Left ventricle myocardium inferior (tissue), 1 donor: ENCODE measurements at regions not wholly inside any gene's neighbourhood (a gene's known extent, or its start where the extent isn't known, plus 50 kb on each side); places are given as distances from the start of the nearest gene placed in this dataset.

Experiments used
- DNase-seq: peaks from one replicate; pipeline ENCODE4 v3.0.0-alpha.2; 2020
- H3K27ac ChIP-seq: fragments of 200-600 bp; replicated peaks from 2 replicates; pipeline ENCODE4 v1.8.0; 2021
- H3K27me3 ChIP-seq: fragments of 200-600 bp; 2 replicates; pipeline ENCODE4 v1.8.0; 2021; ENCODE audit warnings: low read depth
- H3K36me3 ChIP-seq: fragments of 200-600 bp; 2 replicates; pipeline ENCODE4 v1.8.0; 2021
- H3K4me1 ChIP-seq: fragments of 200-600 bp; 2 replicates; pipeline ENCODE4 v1.8.0; 2021
- H3K4me3 ChIP-seq: fragments of 200-600 bp; 2 replicates; pipeline ENCODE4 v1.8.0; 2021; ENCODE audit warnings: mild to moderate bottlenecking, moderate library complexity
- H3K9me3 ChIP-seq: fragments of 200-600 bp; replicated peaks from 2 replicates; pipeline ENCODE4 v1.8.0; 2021
- intact Hi-C: fragments of 100-400 bp; cut with micrococcal nuclease; formaldehyde crosslinking; loops from one replicate; pipeline ENCODE4 v1.11.0; 2022
- TF ChIP-seq, protein P1 (sequence below): fragments of 200-600 bp; IDR thresholded peaks from 2 replicates; pipeline ENCODE4 v1.8.0; 2021; ENCODE audit warnings: antibody characterized with exemption, mild to moderate bottlenecking, borderline replicate concordance
- donor health status: DM: no; HTN: yes; CAD: no; lungs with severe emphysema.

DNA sequence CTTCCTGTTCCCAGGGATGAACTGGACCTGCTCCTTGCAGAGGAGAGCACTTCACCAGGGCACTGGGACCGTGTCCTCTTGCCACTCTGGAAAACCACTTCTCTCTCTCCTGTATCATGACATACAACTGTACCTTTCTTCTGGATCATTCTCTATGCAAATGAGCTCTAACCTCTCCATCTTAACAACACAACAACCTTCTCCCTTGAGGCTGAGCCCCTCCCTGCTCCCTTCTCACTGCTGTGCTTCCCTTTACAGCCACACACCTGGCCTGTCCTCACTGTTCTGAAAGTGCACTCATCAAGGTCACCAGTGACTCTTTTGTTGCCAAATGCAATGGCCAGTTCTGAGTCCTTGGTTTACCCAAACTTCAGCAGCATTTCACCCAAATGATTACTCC lies 54.5 kb upstream of the MRPS6 start:
- intact Hi-C loops = no loop called here
- TF ChIP-seq, protein P1, sequence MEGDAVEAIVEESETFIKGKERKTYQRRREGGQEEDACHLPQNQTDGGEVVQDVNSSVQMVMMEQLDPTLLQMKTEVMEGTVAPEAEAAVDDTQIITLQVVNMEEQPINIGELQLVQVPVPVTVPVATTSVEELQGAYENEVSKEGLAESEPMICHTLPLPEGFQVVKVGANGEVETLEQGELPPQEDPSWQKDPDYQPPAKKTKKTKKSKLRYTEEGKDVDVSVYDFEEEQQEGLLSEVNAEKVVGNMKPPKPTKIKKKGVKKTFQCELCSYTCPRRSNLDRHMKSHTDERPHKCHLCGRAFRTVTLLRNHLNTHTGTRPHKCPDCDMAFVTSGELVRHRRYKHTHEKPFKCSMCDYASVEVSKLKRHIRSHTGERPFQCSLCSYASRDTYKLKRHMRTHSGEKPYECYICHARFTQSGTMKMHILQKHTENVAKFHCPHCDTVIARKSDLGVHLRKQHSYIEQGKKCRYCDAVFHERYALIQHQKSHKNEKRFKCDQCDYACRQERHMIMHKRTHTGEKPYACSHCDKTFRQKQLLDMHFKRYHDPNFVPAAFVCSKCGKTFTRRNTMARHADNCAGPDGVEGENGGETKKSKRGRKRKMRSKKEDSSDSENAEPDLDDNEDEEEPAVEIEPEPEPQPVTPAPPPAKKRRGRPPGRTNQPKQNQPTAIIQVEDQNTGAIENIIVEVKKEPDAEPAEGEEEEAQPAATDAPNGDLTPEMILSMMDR = no peak
- DNase-seq = no peak
- Histone ChIP-seq H3K4me1 (no peaks in the 10 kb centered on the region), H3K36me3 (no peaks in the 10 kb centered on the region), H3K27ac (no peak overlapping the region), H3K27me3 (no peaks in the 10 kb centered on the region), H3K9me3 (peaks cover 18% of the 10 kb centered on the region), H3K4me3 (no peak overlapping the region)

DNA sequence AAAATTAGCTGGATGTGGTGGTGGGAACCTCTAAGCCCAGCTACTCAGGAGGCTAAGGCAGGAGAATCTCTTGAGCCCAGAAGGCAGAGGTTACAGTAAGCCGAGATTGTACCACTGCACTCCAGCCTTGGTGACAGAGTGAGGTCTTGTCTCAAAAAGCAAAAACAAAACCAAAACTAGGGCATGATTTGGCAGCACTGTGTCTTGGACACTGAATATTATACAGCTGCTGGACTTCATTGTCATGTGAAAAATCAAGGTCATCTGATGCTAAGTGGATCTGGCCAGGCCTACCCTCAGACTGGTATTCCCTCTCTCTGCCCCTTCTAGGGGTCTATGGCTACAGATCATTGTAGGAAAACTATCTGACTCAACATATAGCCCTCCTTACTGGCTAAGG lies 55.2 kb upstream of the MRPS6 start:
- Histone ChIP-seq H3K36me3 (no peaks in the 10 kb centered on the region), H3K9me3 (peaks cover 25% of the 10 kb centered on the region), H3K27me3 (no peaks in the 10 kb centered on the region), H3K4me3 (no peak overlapping the region), H3K4me1 (no peaks in the 10 kb centered on the region), H3K27ac (no peak overlapping the region)
- no peak for DNase-seq
- TF ChIP-seq, protein P1 = no peak
- intact Hi-C loops = no loop called here

DNA sequence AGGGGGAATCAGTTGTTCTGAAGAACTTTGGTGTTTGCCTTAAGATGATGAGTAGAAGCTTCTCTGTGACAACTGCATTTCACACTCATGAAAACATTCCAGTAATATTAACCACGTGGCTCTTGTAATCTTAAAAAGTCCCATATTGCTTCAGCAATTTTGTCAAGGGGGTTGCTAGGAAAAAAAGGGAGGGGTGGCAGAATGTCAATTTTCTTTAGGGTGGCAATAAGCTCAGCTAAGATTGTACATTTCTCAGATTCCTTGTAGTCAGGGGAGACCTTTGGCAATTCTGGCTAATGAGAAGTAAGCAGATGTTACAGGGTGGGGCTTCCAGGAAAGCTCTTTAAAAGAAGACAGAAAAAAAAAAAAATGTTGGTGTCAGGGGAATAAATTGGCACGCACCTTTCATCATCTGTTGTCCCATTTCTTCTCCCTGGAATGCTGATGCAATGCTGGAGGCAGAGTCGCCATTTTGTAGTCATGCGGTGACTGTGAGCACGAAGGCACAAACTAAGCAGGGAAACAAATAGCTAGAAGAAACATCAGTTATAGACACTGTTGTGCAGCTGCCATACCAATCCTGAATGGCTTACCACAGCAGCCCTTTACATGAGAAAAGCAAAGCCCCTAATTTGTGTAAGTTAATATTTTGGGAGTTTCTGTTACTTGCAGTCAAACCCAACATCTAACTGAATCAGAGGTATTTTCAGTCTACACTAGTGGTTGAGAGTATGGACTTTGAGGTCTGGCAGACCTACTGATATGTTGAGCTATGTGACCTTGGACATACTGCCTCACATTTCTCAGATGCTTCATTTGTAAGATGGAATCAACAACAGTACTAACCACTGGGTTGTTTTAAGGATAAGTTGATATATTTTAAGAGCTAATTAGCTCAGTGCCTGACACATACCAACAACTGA lies 56.1 kb upstream of the MRPS6 start:
- Histone ChIP-seq H3K27ac (no peak overlapping the region), H3K9me3 (peaks cover 31% of the 10 kb centered on the region), H3K36me3 (no peaks in the 10 kb centered on the region), H3K4me3 (no peak overlapping the region), H3K27me3 (no peaks in the 10 kb centered on the region), H3K4me1 (no peaks in the 10 kb centered on the region)
- no peak for DNase-seq
- intact Hi-C loops = no loop called here
- TF ChIP-seq, protein P1 = no peak

DNA sequence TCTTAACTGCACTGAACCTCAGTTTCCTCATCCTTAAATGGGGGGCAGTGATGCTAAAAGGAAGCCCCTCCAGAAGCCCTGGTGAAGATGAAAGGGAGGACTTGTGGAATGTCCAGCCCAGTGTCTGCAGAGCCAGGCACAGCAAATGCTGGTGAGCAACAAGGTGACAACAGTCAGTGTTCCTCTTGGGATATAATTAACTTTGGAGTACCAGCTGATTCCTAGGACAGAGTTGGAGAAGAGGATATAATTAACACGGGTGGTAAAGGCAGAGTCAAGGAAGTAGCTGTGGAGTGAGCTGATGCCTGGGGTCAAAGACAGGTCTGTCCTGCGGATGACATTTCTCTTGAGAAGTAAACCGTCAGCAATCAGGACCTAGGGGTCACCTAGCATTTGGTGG lies 60.7 kb upstream of the MRPS6 start:
- intact Hi-C loops = no loop called here
- H3K9me3 ChIP-seq = peaks cover 61% of the 10 kb centered on the region
- H3K4me3 ChIP-seq = no peak overlapping the region
- TF ChIP-seq, protein P1 = no peak
- no peak for DNase-seq
- H3K27ac ChIP-seq = no peak overlapping the region
- no peaks in the 10 kb centered on the region for H3K27me3 ChIP-seq
- H3K4me1 ChIP-seq = no peaks in the 10 kb centered on the region
- H3K36me3 ChIP-seq = no peaks in the 10 kb centered on the region

DNA sequence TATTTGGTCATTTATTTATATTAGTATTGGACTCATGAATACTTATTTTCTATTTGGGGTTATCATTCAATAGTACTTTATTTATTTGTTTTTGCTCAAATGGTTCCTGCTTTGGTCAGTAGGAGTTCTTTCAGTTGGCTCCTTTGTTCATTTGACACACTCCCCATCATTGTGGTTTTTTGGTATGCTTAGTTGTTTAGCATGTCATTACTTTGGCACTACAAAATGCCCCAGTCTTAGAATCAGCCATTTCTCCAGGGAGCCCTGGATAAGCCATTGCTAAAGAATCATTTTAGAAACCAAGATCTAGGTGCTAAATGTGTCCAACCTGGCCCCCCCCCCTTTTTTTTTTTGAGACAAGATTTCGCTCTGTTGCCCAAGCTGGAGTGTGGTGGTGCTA lies 61.7 kb upstream of the MRPS6 start:
- peaks cover 61% of the 10 kb centered on the region for H3K9me3 ChIP-seq

More for the DNA sequence above, 61.7 kb upstream of the MRPS6 start:
- Histone ChIP-seq H3K27me3 (no peaks in the 10 kb centered on the region), H3K4me1 (no peaks in the 10 kb centered on the region), H3K4me3 (no peak overlapping the region), H3K36me3 (no peaks in the 10 kb centered on the region), H3K27ac (no peak overlapping the region)
- no peak for DNase-seq
- intact Hi-C loops = no loop called here
- TF ChIP-seq, protein P1 = no peak
